Esophagus (tissue), 2 donors: ENCODE measurements at regions not wholly inside any gene's neighbourhood (a gene's known extent, or its start where the extent isn't known, plus 50 kb on each side); places are given as distances from the start of the nearest gene placed in this dataset.

ENCODE experiments used
- H3K27ac ChIP-seq, 2 donors: one replicate each; pipeline ENCODE4 v1.5.1; 2013; ENCODE audit warnings: low read depth in 2 of 2, mild to moderate bottlenecking in 2 of 2, inconsistent platforms in 1 of 2, low read length in 1 of 2, moderate library complexity in 1 of 2
- H3K27me3 ChIP-seq, 2 donors: one replicate each; pipeline ENCODE4 v1.6.1; 2013; ENCODE audit warnings: low read length in 2 of 2, control low read depth in 1 of 2, mild to moderate bottlenecking in 1 of 2; ENCODE audit not compliant: insufficient read depth in 2 of 2, control insufficient read depth in 1 of 2
- H3K36me3 ChIP-seq, 2 donors: one replicate each; pipeline ENCODE4 v1.6.1; 2013; ENCODE audit warnings: low read length in 1 of 2; ENCODE audit not compliant: control insufficient read depth in 2 of 2, insufficient read depth in 2 of 2
- H3K4me1 ChIP-seq, 2 donors: one replicate each; pipeline ENCODE4 v1.6.1; 2013; ENCODE audit warnings: low read length in 1 of 2; ENCODE audit not compliant: control insufficient read depth in 2 of 2, insufficient read depth in 2 of 2
- H3K4me3 ChIP-seq, 2 donors: one replicate each; pipeline ENCODE4 v1.5.1; 2013; ENCODE audit warnings: low read length in 2 of 2, mild to moderate bottlenecking in 2 of 2, low read depth in 1 of 2, moderate library complexity in 1 of 2
- H3K9me3 ChIP-seq, 2 donors: one replicate each; pipeline ENCODE4 v1.6.1; 2013; ENCODE audit warnings: mild to moderate bottlenecking in 2 of 2, low read depth in 1 of 2, low read length in 1 of 2, moderate library complexity in 1 of 2; ENCODE audit not compliant: control insufficient read depth in 2 of 2, insufficient read depth in 1 of 2
- WGBS, 2 donors: extraction: QIAGEN DNeasy Blood & Tissue Kit; methylation state at CpG; one replicate each; pipeline ENCODE4 v1.1.7; 2013; 5-methylcytosine and 5-hydroxymethylcytosine counted together
- donor health status: healthy with polysubstance abuse.
- donor health status: Bipolar disorder and iron deficiency.

GRCh38 chr15:69863446-69863845, 234.3 kb downstream of the TLE3 start:
- no peaks in the 10 kb centered on the region for H3K27me3 ChIP-seq
- no peaks in the 10 kb centered on the region for H3K4me1 ChIP-seq
- no peaks in the 10 kb centered on the region for H3K9me3 ChIP-seq
- 60 to 71% methylated on average over 2 of the region's 2 CpGs for WGBS, 2 donors
- H3K36me3 ChIP-seq, result no peaks in the 10 kb centered on the region
- no peak overlapping the region for H3K27ac ChIP-seq
- H3K4me3 ChIP-seq, result no peak overlapping the region

DNA sequence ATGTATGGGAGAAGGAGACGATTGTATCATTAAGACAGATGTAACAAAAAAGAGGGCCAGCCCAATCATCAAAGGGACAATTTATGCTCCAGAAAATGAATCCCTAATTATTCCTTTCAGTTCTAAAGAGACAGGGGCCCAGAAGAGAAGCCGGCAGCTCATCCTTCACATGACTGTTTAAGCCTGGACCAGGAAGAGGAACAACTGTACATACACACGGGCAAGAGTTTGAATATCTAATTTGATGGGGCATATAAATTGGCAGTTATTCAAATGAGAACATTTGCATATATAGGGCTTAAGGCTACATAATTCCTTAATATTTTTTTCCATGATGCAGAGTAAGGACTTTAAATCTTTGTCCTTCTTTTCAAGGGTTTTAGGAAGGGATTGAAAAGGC, 232.3 kb downstream of the TLE3 start:
- Histone ChIP-seq H3K4me1 (no peaks in the 10 kb centered on the region), H3K36me3 (no peaks in the 10 kb centered on the region), H3K27me3 (no peaks in the 10 kb centered on the region), H3K9me3 (no peaks in the 10 kb centered on the region), H3K4me3 (no peak overlapping the region), H3K27ac (no peak overlapping the region)
- 88 to 94% methylated on average over 3 of the region's 3 CpGs for WGBS, 2 donors

DNA sequence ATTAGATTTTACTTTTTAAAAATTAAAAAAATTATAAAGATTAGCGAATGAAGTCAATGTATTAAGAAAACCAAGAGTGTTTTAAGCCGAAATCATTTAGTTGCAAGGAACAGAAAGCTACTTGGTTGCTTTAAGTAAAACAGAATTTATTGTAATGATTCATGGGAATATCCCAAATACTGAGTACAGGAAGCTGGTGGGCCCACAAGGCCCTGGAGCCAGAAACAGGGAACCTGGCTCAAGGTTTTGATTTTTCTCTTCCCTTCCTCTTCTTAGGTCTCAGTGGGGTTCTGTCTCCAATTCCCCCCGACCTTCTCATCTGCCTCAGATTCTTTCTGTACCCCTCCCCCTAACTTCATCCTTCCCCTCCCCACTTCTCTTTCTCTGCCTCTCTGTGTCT, 229.0 kb downstream of the TLE3 start:
- Histone ChIP-seq H3K4me3 (no peak overlapping the region), H3K9me3 (peaks cover 0 to 9% of the 10 kb centered on the region in 2 donors), H3K4me1 (no peaks in the 10 kb centered on the region), H3K36me3 (no peaks in the 10 kb centered on the region), H3K27me3 (no peaks in the 10 kb centered on the region), H3K27ac (no peak overlapping the region)
- WGBS, 2 donors, result 83 to 86% methylated on average over 3 of the region's 3 CpGs

DNA sequence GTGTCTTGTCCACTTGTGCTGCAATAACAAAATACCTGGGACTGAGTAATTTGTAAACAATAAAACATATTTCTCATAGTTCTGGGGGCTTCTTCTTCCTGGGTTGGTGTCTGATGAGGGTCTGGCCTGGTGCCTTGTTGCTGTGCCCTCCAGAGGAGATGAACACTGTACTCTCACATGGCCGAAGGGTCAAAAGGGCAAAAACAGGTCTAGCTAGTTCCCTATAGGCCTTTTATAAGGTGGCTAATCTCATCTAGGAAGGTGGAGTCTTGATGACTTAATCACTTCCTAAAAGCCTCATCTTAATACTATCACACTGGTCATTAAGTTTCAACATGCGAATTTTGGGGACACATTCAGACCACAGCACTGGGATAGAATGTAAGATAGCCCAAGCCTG, 228.4 kb downstream of the TLE3 start:
- 42 to 44% methylated on average over 2 of the region's 2 CpGs for WGBS, 2 donors
- H3K4me3 ChIP-seq, result no peak overlapping the region
- H3K27me3 ChIP-seq, result no peaks in the 10 kb centered on the region
- H3K9me3 ChIP-seq, result peaks cover 2 to 10% of the 10 kb centered on the region in 2 donors
- peak overlapping the region in 1 of 2 donors; percentile 45 for H3K27ac ChIP-seq
- H3K4me1 ChIP-seq, result no peaks in the 10 kb centered on the region
- H3K36me3 ChIP-seq, result no peaks in the 10 kb centered on the region

DNA sequence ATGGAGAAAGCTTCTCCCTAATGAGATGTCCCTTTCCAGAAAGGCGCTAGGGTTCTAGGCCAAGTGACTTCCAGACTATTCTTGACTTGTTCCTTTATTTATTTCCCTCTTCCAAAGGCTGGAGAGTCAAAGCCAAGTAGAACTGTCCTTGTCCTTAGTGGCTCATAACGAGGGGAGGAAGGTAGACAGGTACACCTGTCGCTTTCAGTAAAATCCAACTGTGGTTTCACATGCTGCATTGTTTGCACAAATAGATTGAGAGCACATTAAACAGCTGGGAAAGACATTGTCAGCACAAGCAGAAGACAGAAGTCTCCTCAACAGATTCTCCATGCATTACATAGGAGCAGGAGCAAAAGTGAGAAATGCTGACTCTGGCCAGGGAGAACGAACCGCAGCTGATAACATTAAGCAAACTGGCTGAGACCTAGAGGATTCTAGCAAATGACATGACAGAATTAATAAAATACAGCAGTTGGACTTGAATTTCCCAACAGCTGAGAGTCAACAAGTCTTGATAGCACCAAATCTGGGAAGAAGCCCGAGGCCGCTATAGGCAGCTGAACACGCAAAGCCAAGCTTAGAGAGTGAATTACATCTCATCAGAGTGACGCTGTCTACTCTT, 227.7 kb downstream of the TLE3 start:
- 78 to 84% methylated on average over 9 of the region's 9 CpGs for WGBS, 2 donors
- H3K9me3 ChIP-seq, result peaks cover 3 to 11% of the 10 kb centered on the region in 2 donors
- no peaks in the 10 kb centered on the region for H3K4me1 ChIP-seq
- H3K36me3 ChIP-seq, result no peaks in the 10 kb centered on the region
- H3K27ac ChIP-seq, result no peak overlapping the region
- H3K4me3 ChIP-seq, result no peak overlapping the region
- no peaks in the 10 kb centered on the region for H3K27me3 ChIP-seq

DNA sequence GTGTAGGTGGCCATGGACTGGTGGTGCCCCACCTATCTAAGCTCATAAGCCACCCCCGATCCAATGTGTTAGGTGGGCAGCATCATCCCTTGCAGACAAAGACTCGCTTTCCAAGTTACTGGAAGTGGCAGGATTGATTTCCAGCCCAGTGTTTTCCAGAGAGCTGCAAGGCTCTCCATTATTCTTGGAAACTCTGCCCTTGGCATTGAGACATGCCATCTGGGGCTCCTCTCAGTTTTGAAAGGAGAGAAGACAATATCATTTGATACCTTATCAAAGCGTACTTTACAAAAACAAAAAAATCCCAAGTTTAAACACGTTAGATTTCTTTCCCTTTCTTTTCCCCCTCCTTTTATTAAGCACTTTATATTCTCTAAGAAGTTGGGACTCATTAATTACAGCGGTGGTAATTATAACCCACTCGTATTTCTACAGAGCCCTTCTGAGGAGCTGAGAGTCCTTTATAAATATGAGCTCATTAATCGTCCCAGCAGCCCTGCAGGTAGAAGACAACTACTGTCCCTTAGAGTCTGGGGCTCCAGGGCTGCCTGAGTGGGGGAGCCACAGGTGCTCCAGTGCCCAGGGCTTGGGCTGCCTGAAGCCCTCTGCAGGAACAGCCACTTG, 226.1 kb downstream of the TLE3 start:
- 55 to 57% methylated on average over 7 of the region's 7 CpGs for WGBS, 2 donors
- no peaks in the 10 kb centered on the region for H3K36me3 ChIP-seq
- no peak overlapping the region for H3K4me3 ChIP-seq
- peaks cover 3 to 11% of the 10 kb centered on the region in 2 donors for H3K9me3 ChIP-seq
- H3K27me3 ChIP-seq, result no peaks in the 10 kb centered on the region
- no peaks in the 10 kb centered on the region for H3K4me1 ChIP-seq
- no peak overlapping the region for H3K27ac ChIP-seq

DNA sequence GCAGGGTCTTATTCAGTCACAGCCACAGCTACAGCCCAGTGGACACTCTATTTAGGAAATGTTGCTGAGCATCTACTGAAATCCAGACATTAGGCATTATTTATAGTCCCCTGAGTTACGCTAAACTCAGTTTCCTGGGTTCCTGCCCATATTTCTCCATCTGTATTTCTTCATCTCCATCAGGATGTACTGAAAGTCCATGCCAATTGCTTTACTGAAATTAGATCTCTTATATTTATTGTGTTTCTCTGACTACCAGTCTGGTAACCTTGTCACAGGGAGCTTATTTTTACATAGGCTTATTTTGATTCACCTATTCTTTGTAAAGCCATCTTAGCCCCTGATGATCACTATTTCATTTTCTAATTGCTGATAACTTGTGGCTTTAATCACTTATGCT, 223.9 kb downstream of the TLE3 start:
- 81 to 90% methylated on average over 1 of the region's 1 CpG for WGBS, 2 donors
- Histone ChIP-seq H3K27ac (no peak overlapping the region), H3K36me3 (no peaks in the 10 kb centered on the region), H3K4me3 (no peak overlapping the region), H3K4me1 (no peaks in the 10 kb centered on the region), H3K27me3 (no peaks in the 10 kb centered on the region), H3K9me3 (peaks cover 3 to 11% of the 10 kb centered on the region in 2 donors)

- Histone ChIP-seq H3K36me3 (no peaks in the 10 kb centered on the region), H3K9me3 (peaks cover 3 to 11% of the 10 kb centered on the region in 2 donors), H3K4me3 (no peak overlapping the region), H3K27me3 (no peaks in the 10 kb centered on the region), H3K27ac (no peak overlapping the region), H3K4me1 (no peaks in the 10 kb centered on the region)
These were observed 223.4 kb downstream of the TLE3 start for GRCh38 chr15:69874321-69874720.

DNA sequence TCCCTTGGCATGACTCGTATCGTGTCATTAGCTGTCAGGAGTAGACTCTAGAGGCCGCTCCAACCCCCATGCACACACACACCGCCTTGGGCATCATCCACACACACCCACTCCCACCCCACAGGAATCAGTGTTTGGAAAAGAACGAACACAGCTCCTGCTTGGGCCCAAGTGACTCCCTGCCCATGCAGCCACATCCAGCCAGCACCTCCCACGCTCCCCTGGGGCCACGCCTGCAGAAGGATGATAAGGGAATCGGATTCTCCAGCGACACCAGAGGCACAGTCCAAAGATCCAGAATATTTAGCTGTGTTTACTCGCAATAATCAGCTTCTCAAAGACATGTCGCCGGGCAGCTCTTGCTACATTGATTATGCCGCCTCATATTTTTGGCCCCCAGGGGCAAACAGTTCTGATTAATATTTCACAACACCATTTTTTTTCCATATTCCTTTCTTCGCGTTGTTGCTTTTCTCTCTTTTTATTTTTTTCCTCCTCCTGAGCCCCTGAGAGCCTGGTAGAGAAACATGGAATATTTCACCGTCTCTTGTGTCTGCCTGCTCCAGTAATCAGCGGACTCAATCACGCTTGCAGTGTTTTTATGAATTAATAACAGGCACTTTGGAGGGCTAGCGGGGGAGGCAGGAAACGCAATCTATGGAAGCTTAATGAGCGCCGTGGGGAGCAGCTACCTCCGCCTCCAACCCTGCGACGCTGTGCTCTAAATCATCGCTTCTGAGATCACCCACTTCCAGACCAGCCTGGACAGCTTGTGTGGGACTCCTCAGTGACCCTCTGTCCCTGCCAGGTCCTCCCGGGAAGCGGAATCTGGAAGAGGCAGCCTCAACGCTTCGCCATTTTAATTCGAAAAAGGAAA, 221.4 kb downstream of the TLE3 start:
- Histone ChIP-seq H3K27me3 (no peaks in the 10 kb centered on the region), H3K27ac (no peak overlapping the region), H3K36me3 (no peaks in the 10 kb centered on the region), H3K4me3 (no peak overlapping the region), H3K9me3 (peaks cover 3 to 11% of the 10 kb centered on the region in 2 donors), H3K4me1 (no peaks in the 10 kb centered on the region)
- WGBS, 2 donors, result 77 to 89% methylated on average over 31 of the region's 31 CpGs
